NCI-H345 treated with DMSO at 0.1 percent for 48 hours (cell line): ENCODE measurements at regions not wholly inside any gene's neighbourhood (a gene's known extent, or its start where the extent isn't known, plus 50 kb on each side); places are given as distances from the start of the nearest gene placed in this dataset.
"Not testable (repeated sequence)": the region's sequence is repeated elsewhere in the genome, so short reads cannot be mapped to it uniquely, and the experiment has no call there.

Experiments
- DNase-seq: peaks from one replicate; lab custom pipeline; 2025; ENCODE audit not compliant: unreplicated experiment; lab: John Stamatoyannopoulos, UW

DNA sequence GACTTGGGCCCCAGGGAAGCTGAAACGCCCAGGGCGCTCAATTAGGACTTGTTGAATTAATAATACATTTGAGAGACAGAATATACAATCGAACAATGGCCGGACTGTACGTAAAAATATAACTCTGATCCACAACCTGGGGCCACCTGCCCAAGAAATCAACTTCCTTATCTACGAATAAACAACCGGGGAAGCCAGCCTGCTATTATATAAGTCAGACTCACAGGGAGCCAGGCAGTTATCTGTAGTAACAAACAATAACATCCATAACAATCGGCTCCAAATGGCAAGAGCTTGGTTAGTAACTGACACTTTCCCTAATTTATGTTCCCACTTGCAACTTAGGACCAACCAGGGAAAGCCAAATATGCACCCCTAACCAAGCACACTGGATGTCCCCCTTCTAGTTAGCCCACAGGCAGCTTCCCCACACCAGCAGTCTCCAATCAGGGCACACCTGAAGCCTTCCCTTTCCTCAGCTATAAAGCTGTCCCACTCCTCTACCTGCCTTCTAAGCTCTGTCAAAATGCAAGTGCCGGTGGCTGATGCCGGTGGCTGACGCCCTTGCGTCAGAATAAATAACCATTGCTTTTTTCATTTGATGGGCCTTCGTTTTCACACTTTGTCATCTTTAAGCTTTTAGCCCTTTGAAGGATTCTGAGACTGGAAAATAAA, 135.2 kb downstream of the FAM72B start:
- not testable (repeated sequence) for DNase-seq

GRCh38 chr1:121050097-121050496, 134.0 kb downstream of the FAM72B start:
- not testable (repeated sequence) for DNase-seq

- not testable (repeated sequence) for DNase-seq
Observed at GRCh38 chr1:121051161-121051790, 132.9 kb downstream of the FAM72B start.

DNA sequence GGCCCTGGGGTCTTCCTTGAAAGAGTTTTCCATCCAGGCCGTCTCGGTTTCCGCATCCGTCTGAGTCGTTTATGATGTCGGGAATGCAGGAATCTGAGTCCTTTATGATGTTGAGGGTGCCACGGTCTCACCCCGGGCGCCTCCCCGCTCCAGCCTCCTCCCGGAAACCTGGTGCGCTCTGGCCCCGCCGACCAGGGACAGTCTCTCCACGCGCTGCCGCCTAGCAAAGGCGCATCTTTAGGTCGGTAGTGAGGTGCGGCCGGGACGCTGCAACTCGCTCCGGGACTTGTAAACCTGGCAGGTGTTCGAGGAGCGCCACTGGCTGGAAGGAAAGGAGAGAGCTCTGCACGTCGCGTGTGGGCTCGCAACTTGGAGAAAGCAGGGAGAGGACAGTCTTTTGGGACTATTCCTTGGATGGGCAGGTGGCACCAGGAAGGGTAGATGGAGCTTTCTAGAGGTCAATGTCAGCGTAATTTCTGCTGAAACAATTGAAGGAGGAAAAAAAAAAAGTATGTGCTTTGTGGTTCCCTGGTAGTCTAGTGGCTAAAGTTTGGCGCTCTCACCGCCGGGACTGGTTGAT, 132.0 kb downstream of the FAM72B start:
- DNase-seq, result not testable (repeated sequence)

GRCh38 chr1:121054928-121055327, 129.2 kb downstream of the FAM72B start:
- DNase-seq, result not testable (repeated sequence)

GRCh38 chr1:121066925-121067324, 117.2 kb downstream of the FAM72B start:
- not testable (repeated sequence) for DNase-seq

- not testable (repeated sequence) for DNase-seq
Observed at GRCh38 chr1:121068738-121069499, 115.2 kb downstream of the FAM72B start.

DNA sequence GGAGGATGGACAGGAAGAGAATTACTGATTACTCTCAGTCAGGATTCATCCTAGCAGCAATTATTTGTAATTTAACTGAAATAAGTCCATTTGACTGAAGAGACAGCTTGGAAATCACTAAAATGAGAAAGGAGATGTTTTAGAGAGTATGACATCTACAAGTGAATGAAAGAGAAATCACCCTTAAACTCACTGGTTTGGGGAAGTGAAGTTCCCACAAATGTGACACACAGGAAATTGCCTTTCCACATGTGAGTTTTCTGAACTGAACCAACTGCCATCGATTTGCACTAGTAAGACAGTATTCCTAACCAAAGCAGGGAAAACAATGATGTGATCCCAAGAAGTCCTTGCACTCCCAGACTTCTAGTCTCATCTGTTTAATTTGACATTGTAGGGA, 110.3 kb downstream of the FAM72B start:
- DNase-seq, result not testable (repeated sequence)

- not testable (repeated sequence) for DNase-seq
Observed at GRCh38 chr1:121075254-121075805, 108.8 kb downstream of the FAM72B start.

DNA sequence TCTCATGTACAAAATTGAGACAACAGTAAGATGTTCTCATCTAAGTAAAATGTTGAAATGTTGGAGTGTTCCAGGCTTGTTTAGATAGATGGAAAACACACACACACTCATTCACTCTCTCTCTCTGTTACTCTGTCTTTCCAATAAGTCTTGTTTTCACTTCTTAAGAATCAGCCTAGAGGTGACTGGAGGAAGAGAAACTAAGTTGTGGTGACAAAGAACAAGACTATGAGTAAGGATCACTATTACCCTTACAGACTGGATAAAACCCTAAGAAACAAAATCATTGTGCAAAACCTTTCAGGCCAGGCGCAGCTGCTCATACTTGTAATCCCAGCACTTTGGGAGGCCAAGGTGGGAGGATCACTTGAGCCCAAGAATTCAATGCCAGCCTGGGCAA, 107.5 kb downstream of the FAM72B start:
- not testable (repeated sequence) for DNase-seq

DNA sequence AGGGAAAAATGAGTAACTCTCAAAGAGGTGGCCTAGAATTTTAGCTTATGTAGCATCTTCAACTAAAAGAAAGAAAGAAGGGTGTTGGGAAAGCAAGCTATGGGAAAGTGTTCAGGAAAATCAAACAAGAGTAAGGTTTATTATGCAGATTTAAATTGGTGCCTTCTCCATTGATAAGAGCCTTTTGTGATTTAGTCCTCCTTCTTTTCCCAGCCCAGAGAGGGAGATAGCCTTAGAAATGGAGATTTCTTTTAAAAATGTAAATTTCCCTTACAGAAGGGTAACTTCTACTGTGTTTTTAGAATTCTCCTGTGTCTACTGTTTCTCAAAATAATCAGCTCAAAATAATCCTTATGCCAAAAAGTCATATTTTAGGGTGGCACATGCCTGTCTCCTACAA, 104.5 kb downstream of the FAM72B start:
- not testable (repeated sequence) for DNase-seq

DNA sequence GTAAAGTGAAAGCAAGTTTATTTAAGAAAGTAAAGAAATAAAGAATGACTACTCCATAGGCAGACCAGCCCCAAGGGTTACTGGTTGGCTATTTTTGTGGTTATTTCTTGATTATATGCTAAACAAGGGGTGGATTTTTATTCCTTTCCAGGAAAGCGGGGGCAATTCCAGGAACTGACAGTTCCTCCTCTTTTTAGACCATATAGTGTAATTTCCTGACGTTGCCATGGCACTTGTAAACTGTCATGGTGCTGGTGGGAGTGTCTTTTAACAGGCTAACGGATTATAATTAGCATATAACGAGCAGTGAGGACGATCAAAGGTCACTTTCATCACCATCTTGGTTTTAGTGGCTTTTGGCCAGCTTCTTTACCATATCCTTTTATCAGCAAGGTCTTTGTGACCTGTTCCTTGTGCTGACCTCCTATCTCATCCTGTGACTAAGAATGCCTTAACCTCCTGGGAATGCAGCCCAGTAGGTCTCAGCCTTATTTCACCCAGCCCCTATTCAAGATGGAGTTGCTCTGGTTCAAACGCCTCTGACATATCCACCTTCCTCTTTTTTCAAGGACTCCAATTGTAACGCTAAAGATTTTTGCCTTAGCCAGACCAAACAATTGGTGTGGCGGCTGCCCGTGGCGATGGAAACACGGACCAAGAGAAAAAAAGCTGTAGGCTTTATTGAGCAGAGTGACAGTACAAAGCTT, 103.8 kb downstream of the FAM72B start:
- DNase-seq, result not testable (repeated sequence)

- not testable (repeated sequence) for DNase-seq
Observed at GRCh38 chr1:121080904-121081264, 103.3 kb downstream of the FAM72B start.

GRCh38 chr1:121081625-121082199, 102.4 kb downstream of the FAM72B start:
- not testable (repeated sequence) for DNase-seq

DNA sequence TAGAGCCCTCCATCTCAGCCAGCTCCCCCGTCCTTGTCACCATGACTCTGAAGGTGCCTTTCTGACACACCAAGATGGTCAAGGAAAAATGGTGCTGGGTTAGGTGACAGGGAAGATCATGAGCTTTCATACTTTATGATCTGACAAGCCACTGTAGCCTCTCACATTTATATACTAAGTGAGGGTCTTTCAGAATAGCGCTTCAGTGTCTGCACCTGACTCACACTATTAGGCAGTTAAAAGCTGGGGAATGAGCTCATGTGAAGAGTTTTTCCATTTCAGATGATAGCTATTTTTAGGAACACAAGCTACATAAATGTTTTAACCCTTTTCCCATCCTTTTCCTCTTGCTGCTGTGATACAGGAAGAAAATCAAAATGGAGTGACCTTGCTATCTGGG, 101.1 kb downstream of the FAM72B start:
- not testable (repeated sequence) for DNase-seq

- not testable (repeated sequence) for DNase-seq
Observed at GRCh38 chr1:121086249-121086648, 97.9 kb downstream of the FAM72B start.

DNA sequence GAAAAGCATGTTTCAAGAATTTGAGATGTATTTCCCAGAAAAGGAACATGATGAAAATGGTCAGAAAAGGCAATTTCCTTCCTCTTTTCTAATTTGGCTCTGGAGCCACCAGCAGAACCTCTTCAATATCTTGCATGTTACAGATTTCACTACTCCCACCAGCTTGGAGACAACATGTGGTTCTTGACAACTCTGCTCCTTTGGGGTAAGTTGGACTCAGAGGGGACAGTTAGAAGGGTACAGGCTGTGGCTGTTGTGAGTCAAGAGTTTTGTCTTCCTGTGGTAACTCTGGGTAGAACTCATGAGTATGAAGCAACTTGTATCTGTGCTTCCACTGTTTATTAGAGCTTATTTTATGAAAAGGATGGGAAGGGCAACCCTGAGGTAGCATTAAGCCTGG, 96.9 kb downstream of the FAM72B start:
- not testable (repeated sequence) for DNase-seq

DNA sequence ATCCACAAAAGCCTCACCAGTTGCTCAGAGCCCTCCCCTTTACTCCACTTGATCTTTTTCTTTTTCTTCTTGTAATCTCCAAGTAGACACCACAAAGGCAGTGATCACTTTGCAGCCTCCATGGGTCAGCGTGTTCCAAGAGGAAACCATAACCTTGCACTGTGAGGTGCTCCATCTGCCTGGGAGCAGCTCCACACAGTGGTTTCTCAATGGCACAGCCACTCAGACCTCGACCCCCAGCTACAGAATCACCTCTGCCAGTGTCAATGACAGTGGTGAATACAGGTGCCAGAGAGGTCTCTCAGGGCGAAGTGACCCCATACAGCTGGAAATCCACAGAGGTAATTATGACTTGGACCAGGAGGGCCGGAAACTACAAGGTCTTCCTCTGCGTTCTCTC, 95.6 kb downstream of the FAM72B start:
- not testable (repeated sequence) for DNase-seq

GRCh38 chr1:121092329-121092968, 91.7 kb downstream of the FAM72B start:
- not testable (repeated sequence) for DNase-seq

DNA sequence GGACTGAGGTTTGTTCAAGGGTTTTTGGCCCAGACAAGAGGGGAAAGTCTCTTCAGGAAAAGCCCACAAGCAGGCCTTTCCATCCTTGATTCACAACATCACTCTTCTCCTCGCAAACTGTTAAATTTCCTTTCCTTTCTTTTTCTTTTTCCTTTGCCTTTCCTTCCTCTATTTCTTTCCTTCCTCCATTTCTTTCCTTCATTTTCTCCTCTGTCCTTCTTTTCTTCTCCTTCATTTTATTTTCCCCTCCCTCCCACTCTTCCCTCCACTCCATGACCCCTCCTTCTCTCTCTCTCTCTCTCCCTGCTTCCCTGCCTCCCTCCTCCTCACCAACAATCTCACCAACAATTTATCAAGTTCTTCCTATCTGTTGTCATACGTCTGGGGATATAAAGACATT, 89.1 kb downstream of the FAM72B start:
- DNase-seq, result not testable (repeated sequence)
